ENCODE measurements at regions not wholly inside any gene's neighbourhood (a gene's known extent, or its start where the extent isn't known, plus 50 kb on each side); places are given as distances from the start of the nearest gene placed in this dataset.

GRCh38 chr1:2891923-2892448 is 90.5 kb upstream of the TTC34 start:
- Histone ChIP-seq H2AFZ (no peak overlapping the region), H3K4me1 (no peaks in the 10 kb centered on the region), H3K4me3 (ENCODE audit: low read depth, low read length) (no peak overlapping the region), H3K36me3 (ENCODE audit: control insufficient read depth, insufficient read depth, low read length) (no peaks in the 10 kb centered on the region), H3K27me3 (ENCODE audit: control insufficient read depth, insufficient read depth, low read length) (peaks cover 13% of the 10 kb centered on the region), H3K9ac (no peak overlapping the region), H3K27ac (no peak overlapping the region), H3K4me2 (ENCODE audit: low read length) (no peak overlapping the region), H3K79me2 (no peaks in the 10 kb centered on the region), H3K9me3 (ENCODE audit: control insufficient read depth, low read length) (no peaks in the 10 kb centered on the region)
- TF ChIP-seq CTCF (IDR thresholded peaks at IDR 0.05), result no peak

GRCh38 chr1:2893473-2894120 is 92.1 kb upstream of the TTC34 start:
- H3K27ac ChIP-seq, result no peak overlapping the region
- no peak overlapping the region for H3K4me3 ChIP-seq (ENCODE audit: low read depth, low read length)
- H3K36me3 ChIP-seq (ENCODE audit: control insufficient read depth, insufficient read depth, low read length), result no peaks in the 10 kb centered on the region
- H3K9ac ChIP-seq, result no peak overlapping the region
- no peaks in the 10 kb centered on the region for H3K9me3 ChIP-seq (ENCODE audit: control insufficient read depth, low read length)
- H3K79me2 ChIP-seq, result no peaks in the 10 kb centered on the region
- H2AFZ ChIP-seq, result no peak overlapping the region
- TF ChIP-seq CTCF (IDR thresholded peaks at IDR 0.05), result no peak
- H3K4me1 ChIP-seq, result no peaks in the 10 kb centered on the region
- H3K4me2 ChIP-seq (ENCODE audit: low read length), result no peak overlapping the region
- peaks cover 12% of the 10 kb centered on the region for H3K27me3 ChIP-seq (ENCODE audit: control insufficient read depth, insufficient read depth, low read length)

- Histone ChIP-seq H3K9ac (no peak overlapping the region), H3K79me2 (no peaks in the 10 kb centered on the region), H2AFZ (no peak overlapping the region), H3K4me2 (ENCODE audit: low read length) (no peak overlapping the region), H3K4me3 (ENCODE audit: low read depth, low read length) (no peak overlapping the region), H3K4me1 (no peaks in the 10 kb centered on the region), H3K27me3 (ENCODE audit: control insufficient read depth, insufficient read depth, low read length) (peaks cover 7% of the 10 kb centered on the region), H3K9me3 (ENCODE audit: control insufficient read depth, low read length) (no peaks in the 10 kb centered on the region), H3K27ac (no peak overlapping the region), H3K36me3 (ENCODE audit: control insufficient read depth, insufficient read depth, low read length) (no peaks in the 10 kb centered on the region)
- no peak for TF ChIP-seq CTCF (IDR thresholded peaks at IDR 0.05)
Measured at GRCh38 chr1:2894381-2895041, 93.0 kb upstream of the TTC34 start.

- no peak overlapping the region for H3K4me2 ChIP-seq (ENCODE audit: low read length)
- no peak for TF ChIP-seq CTCF (IDR thresholded peaks at IDR 0.05)
- H3K4me1 ChIP-seq, result no peaks in the 10 kb centered on the region
- H3K9me3 ChIP-seq (ENCODE audit: control insufficient read depth, low read length), result no peaks in the 10 kb centered on the region
- peaks cover 5% of the 10 kb centered on the region for H3K27me3 ChIP-seq (ENCODE audit: control insufficient read depth, insufficient read depth, low read length)
- no peaks in the 10 kb centered on the region for H3K79me2 ChIP-seq
- no peak overlapping the region for H3K27ac ChIP-seq
- H3K4me3 ChIP-seq (ENCODE audit: low read depth, low read length), result no peak overlapping the region
- H3K9ac ChIP-seq, result no peak overlapping the region
- H2AFZ ChIP-seq, result no peak overlapping the region
- H3K36me3 ChIP-seq (ENCODE audit: control insufficient read depth, insufficient read depth, low read length), result no peaks in the 10 kb centered on the region
Measured at GRCh38 chr1:2896824-2897223, 95.3 kb upstream of the TTC34 start.
